ENCODE measurements at regions not wholly inside any gene's neighbourhood (a gene's known extent, or its start where the extent isn't known, plus 50 kb on each side); places are given as distances from the start of the nearest gene placed in this dataset.

DNA sequence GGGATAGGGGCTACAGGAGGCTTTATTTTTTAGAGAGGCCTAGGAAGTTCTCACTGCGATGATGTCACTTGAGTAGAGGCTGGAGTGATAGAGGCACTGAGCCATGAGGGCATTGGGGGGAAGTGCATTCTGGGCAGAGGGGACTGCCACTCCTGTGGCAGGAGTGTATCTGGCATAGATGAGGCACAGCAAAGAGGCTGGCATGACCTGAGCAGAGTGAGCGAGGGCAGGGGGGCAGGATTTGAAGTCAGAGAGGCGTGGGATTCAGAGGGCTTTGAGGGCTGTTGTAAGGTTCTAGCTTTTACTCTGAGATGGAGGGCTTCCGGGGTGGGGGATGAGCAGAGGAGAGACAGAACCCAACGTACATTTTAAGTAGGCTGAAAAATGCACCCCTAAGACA, 91.9 kb upstream of the SH3PXD2B start:
- Histone ChIP-seq H3K27ac (ENCODE audit: low read length) (no peak overlapping the region), H3K4me3 (ENCODE audit: low read length) (no peak overlapping the region), H2AFZ (ENCODE audit: low read depth, low read length) (no peak overlapping the region), H3K9me3 (ENCODE audit: low read length) (no peaks in the 10 kb centered on the region), H3K9me2 (ENCODE audit: insufficient read depth, low read length) (no peaks in the 10 kb centered on the region), H3K27me3 (ENCODE audit: insufficient read depth, low read depth, low read length) (no peaks in the 10 kb centered on the region), H3K79me2 (replicated peaks; ENCODE audit: insufficient read depth, low read length) (no peaks in the 10 kb centered on the region), H3K36me3 (ENCODE audit: insufficient read depth, low read length) (no peaks in the 10 kb centered on the region), H3K4me2 (ENCODE audit: low read length) (no peak overlapping the region), H3K9ac (ENCODE audit: low read length) (no peak overlapping the region), H3F3A (ENCODE audit: insufficient read depth, low read length, poor library complexity, severe bottlenecking) (no peaks in the 10 kb centered on the region), H4K20me1 (ENCODE audit: insufficient read depth) (no peaks in the 10 kb centered on the region)
- TF ChIP-seq, protein P1, sequence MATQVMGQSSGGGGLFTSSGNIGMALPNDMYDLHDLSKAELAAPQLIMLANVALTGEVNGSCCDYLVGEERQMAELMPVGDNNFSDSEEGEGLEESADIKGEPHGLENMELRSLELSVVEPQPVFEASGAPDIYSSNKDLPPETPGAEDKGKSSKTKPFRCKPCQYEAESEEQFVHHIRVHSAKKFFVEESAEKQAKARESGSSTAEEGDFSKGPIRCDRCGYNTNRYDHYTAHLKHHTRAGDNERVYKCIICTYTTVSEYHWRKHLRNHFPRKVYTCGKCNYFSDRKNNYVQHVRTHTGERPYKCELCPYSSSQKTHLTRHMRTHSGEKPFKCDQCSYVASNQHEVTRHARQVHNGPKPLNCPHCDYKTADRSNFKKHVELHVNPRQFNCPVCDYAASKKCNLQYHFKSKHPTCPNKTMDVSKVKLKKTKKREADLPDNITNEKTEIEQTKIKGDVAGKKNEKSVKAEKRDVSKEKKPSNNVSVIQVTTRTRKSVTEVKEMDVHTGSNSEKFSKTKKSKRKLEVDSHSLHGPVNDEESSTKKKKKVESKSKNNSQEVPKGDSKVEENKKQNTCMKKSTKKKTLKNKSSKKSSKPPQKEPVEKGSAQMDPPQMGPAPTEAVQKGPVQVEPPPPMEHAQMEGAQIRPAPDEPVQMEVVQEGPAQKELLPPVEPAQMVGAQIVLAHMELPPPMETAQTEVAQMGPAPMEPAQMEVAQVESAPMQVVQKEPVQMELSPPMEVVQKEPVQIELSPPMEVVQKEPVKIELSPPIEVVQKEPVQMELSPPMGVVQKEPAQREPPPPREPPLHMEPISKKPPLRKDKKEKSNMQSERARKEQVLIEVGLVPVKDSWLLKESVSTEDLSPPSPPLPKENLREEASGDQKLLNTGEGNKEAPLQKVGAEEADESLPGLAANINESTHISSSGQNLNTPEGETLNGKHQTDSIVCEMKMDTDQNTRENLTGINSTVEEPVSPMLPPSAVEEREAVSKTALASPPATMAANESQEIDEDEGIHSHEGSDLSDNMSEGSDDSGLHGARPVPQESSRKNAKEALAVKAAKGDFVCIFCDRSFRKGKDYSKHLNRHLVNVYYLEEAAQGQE (IDR thresholded peaks at IDR 0.05; ENCODE audit: borderline replicate concordance), result no peak
- TF ChIP-seq MXI1 (conservative IDR thresholded peaks at IDR 0.05; ENCODE audit: poor library complexity, severe bottlenecking), result no peak
- TF ChIP-seq POLR2AphosphoS5 (IDR thresholded peaks at IDR 0.05), result no peak
- no peak for TF ChIP-seq SMC3 (conservative IDR thresholded peaks at IDR 0.05; ENCODE audit: poor library complexity)
- TF ChIP-seq TAF1 (IDR thresholded peaks at IDR 0.05; ENCODE audit: low read depth), result no peak
- TF ChIP-seq EZH2 (IDR thresholded peaks at IDR 0.05; ENCODE audit: borderline replicate concordance, insufficient read depth, low read length, poor library complexity, severe bottlenecking), result no peak
- TF ChIP-seq, protein P2, sequence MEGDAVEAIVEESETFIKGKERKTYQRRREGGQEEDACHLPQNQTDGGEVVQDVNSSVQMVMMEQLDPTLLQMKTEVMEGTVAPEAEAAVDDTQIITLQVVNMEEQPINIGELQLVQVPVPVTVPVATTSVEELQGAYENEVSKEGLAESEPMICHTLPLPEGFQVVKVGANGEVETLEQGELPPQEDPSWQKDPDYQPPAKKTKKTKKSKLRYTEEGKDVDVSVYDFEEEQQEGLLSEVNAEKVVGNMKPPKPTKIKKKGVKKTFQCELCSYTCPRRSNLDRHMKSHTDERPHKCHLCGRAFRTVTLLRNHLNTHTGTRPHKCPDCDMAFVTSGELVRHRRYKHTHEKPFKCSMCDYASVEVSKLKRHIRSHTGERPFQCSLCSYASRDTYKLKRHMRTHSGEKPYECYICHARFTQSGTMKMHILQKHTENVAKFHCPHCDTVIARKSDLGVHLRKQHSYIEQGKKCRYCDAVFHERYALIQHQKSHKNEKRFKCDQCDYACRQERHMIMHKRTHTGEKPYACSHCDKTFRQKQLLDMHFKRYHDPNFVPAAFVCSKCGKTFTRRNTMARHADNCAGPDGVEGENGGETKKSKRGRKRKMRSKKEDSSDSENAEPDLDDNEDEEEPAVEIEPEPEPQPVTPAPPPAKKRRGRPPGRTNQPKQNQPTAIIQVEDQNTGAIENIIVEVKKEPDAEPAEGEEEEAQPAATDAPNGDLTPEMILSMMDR (IDR thresholded peaks at IDR 0.05; ENCODE audit: poor library complexity, severe bottlenecking), result no peak
- TF ChIP-seq EP300 (conservative IDR thresholded peaks at IDR 0.05; ENCODE audit: poor library complexity, severe bottlenecking), result no peak
- TF ChIP-seq RAD21 (conservative IDR thresholded peaks at IDR 0.05), result no peak

DNA sequence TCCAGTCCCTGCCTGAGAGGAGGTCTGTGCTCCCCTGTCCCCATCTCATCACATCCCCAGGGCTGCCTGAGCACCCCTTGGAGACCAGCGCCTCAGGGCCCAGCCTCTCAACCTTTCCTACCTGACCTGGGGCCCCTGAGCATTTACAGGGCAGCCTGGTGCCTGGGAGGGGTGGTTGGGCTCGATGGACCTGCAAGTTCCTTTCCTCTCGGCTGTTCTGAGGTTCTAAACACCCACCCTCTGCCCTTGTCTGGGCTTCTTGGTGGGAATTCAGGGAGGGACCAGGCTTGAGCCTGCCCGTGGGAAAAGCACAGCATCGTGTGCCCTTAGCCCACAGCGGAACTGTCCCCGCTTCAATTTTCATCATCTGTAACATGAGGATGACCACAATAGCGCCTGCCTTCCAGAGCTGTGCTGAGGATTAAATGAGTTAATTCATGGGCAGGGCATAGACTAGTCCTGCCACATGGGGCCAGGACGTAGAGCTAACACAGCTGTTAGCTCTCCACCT, 91.0 kb upstream of the SH3PXD2B start:
- Histone ChIP-seq H3K9ac (ENCODE audit: low read length) (no peak overlapping the region), H3K4me2 (ENCODE audit: low read length) (no peak overlapping the region), H2AFZ (ENCODE audit: low read depth, low read length) (no peak overlapping the region), H3K9me2 (ENCODE audit: insufficient read depth, low read length) (no peaks in the 10 kb centered on the region), H3K4me3 (ENCODE audit: low read length) (no peak overlapping the region), H3K36me3 (ENCODE audit: insufficient read depth, low read length) (no peaks in the 10 kb centered on the region), H3F3A (ENCODE audit: insufficient read depth, low read length, poor library complexity, severe bottlenecking) (no peaks in the 10 kb centered on the region), H3K27me3 (ENCODE audit: insufficient read depth, low read depth, low read length) (no peaks in the 10 kb centered on the region), H3K27ac (ENCODE audit: low read length) (no peak overlapping the region), H4K20me1 (ENCODE audit: insufficient read depth) (no peaks in the 10 kb centered on the region), H3K9me3 (ENCODE audit: low read length) (no peaks in the 10 kb centered on the region), H3K79me2 (replicated peaks; ENCODE audit: insufficient read depth, low read length) (no peaks in the 10 kb centered on the region)
- TF ChIP-seq, protein P2 (IDR thresholded peaks at IDR 0.05; ENCODE audit: poor library complexity, severe bottlenecking), result no peak
- TF ChIP-seq POLR2AphosphoS5 (IDR thresholded peaks at IDR 0.05), result no peak
- TF ChIP-seq, protein P1 (IDR thresholded peaks at IDR 0.05; ENCODE audit: borderline replicate concordance), result no peak
- no peak for TF ChIP-seq MXI1 (conservative IDR thresholded peaks at IDR 0.05; ENCODE audit: poor library complexity, severe bottlenecking)
- TF ChIP-seq EZH2 (IDR thresholded peaks at IDR 0.05; ENCODE audit: borderline replicate concordance, insufficient read depth, low read length, poor library complexity, severe bottlenecking), result no peak
- TF ChIP-seq TAF1 (IDR thresholded peaks at IDR 0.05; ENCODE audit: low read depth), result no peak
- no peak for TF ChIP-seq SMC3 (conservative IDR thresholded peaks at IDR 0.05; ENCODE audit: poor library complexity)
- TF ChIP-seq RAD21 (conservative IDR thresholded peaks at IDR 0.05), result no peak
- no peak for TF ChIP-seq EP300 (conservative IDR thresholded peaks at IDR 0.05; ENCODE audit: poor library complexity, severe bottlenecking)

Measured in neural cell (in vitro differentiated cells).